Lower lobe of right lung (tissue), 2 donors: ENCODE measurements at regions not wholly inside any gene's neighbourhood (a gene's known extent, or its start where the extent isn't known, plus 50 kb on each side); places are given as distances from the start of the nearest gene placed in this dataset.

Experiments used
- ATAC-seq, 2 donors: fragments of 200-7000 bp; cut with Tn5 transposase; one replicate each; pipeline ENCODE4 v1.9.1; 2020 to 2022; ENCODE audit warnings: mild to moderate bottlenecking in 2 of 2, moderate library complexity in 2 of 2
- DNase-seq: peaks from one replicate; pipeline ENCODE4 v3.0.0-alpha.2; 2020
- H3K27ac ChIP-seq: fragments of 200-600 bp; one replicate; pipeline ENCODE4 v1.8.0; 2022
- H3K27me3 ChIP-seq: fragments of 200-600 bp; one replicate; pipeline ENCODE4 v1.8.0; 2022; ENCODE audit warnings: low read depth
- H3K36me3 ChIP-seq: fragments of 200-600 bp; one replicate; pipeline ENCODE4 v1.8.0; 2022; ENCODE audit warnings: mild to moderate bottlenecking
- H3K4me1 ChIP-seq: fragments of 200-600 bp; one replicate; pipeline ENCODE4 v1.8.0; 2022
- H3K4me3 ChIP-seq: fragments of 200-600 bp; one replicate; pipeline ENCODE4 v1.8.0; 2022; ENCODE audit warnings: mild to moderate bottlenecking
- H3K9me3 ChIP-seq: fragments of 200-600 bp; one replicate; pipeline ENCODE4 v1.8.0; 2022
- intact Hi-C: fragments of 100-400 bp; cut with DNase I; formaldehyde crosslinking; loops from one replicate; pipeline ENCODE4 v1.11.0; 2022
- TF ChIP-seq, protein P1 (sequence below): fragments of 200-600 bp; IDR thresholded peaks from one replicate; pipeline ENCODE4 v1.8.0; 2022; ENCODE audit warnings: antibody characterized with exemption, mild to moderate bottlenecking
- donor health status: DM: no; HTN: yes; CAD: no; lungs with severe emphysema.

DNA sequence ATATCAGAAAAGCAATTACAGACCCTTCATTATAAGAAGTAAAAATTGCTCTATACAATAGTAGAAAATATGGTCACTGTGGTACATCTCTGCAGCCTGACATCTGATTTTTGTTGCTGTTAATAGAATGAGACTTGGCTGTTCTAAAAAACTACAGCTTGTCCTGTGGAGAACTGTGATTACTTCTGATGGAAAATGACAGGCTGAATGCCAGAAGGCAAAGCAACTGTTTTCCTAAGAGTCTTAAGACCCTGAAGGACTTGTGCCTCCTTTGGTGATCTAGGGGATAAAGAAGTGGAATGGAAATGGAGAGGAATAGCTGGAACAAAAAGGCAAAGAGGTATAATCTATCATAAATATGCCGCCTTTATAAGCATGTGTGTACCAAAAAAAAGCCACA lies 314.8 kb downstream of the BCHE start:
- TF ChIP-seq, protein P1, sequence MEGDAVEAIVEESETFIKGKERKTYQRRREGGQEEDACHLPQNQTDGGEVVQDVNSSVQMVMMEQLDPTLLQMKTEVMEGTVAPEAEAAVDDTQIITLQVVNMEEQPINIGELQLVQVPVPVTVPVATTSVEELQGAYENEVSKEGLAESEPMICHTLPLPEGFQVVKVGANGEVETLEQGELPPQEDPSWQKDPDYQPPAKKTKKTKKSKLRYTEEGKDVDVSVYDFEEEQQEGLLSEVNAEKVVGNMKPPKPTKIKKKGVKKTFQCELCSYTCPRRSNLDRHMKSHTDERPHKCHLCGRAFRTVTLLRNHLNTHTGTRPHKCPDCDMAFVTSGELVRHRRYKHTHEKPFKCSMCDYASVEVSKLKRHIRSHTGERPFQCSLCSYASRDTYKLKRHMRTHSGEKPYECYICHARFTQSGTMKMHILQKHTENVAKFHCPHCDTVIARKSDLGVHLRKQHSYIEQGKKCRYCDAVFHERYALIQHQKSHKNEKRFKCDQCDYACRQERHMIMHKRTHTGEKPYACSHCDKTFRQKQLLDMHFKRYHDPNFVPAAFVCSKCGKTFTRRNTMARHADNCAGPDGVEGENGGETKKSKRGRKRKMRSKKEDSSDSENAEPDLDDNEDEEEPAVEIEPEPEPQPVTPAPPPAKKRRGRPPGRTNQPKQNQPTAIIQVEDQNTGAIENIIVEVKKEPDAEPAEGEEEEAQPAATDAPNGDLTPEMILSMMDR: no peak
- intact Hi-C loops: no loop called here
- Histone ChIP-seq H3K27me3 (no peaks in the 10 kb centered on the region), H3K36me3 (no peaks in the 10 kb centered on the region), H3K9me3 (no peaks in the 10 kb centered on the region), H3K4me1 (no peaks in the 10 kb centered on the region), H3K4me3 (no peak overlapping the region), H3K27ac (no peak overlapping the region)
- DNase-seq: no peak
- no peak for ATAC-seq

DNA sequence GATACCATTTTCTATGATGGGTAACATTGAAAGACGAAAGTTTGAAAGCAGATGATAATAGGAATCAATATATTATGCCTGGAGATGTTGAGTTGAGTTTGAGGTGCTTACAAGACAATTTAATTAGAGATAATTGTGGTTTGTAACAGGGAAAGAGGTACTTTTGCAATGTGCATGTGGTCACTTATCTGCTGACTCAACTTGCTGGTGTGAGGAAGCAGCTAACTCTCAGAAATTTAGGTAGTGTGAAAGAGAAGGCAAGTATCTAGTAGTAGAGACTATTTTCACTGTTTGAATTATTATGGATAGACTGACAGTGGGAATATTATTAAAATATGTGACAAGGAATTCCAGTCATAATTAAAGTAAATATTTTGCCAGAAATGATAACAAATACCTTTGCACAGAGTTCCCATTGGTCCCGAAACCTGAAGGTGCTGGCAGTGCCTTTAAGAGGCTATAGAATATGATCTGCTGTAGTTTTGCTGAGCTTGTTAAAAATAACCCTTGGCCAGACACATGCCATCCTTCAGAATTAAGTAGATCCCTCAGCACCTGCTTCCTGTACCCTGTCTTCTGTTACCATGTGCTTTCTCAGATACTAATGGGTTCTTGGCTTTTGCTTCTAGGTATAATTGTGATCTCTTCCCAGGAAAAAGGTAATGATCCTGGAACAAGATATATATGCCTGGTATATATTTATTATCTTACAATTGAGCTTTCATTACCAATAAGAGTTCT lies 315.9 kb downstream of the BCHE start:
- TF ChIP-seq, protein P1: no peak
- intact Hi-C loops: no loop called here
- H3K36me3 ChIP-seq: no peaks in the 10 kb centered on the region
- H3K27ac ChIP-seq: no peak overlapping the region
- ATAC-seq (no peak), DNase-seq (no peak)
- H3K4me3 ChIP-seq: no peak overlapping the region
- no peaks in the 10 kb centered on the region for H3K9me3 ChIP-seq
- H3K27me3 ChIP-seq: no peaks in the 10 kb centered on the region
- no peaks in the 10 kb centered on the region for H3K4me1 ChIP-seq

DNA sequence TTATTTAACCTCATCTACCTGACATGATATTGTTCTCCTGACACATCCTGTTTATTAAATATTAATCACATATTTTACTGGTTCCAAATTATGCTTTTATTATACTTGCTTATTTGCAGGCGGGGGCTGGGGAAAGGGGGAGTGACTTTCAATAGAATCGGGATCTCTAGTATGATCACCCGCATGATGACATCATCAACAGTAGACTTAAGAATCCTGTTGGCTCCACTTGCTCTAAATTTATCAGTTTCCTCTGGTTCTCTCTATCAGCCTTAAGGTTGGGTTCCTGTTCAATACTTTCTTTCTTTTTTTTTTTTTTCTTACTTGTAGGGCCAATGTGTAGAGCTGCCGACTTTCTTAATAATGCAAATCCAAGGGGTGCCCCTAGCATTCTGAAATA lies 317.5 kb downstream of the BCHE start:
- ATAC-seq: no peak

DNA sequence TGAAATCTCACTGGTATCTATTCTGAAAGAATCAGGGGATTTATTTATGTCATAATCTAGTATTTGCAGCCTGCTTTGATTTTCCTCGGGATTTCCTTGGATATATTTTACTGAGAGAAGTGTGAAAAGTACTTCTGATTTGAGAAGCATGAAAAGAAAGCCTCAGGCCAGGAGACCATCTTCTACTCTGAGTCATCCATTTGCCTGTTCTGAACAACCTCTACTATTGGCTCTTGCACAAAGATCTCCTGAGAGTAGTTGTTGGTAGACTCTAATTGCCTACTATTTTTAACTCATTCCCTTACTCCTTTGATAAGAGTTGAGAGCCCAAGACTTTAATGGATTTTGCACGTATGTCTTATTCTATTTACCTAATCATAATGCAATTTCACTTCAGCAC lies 318.9 kb downstream of the BCHE start:
- intact Hi-C loops: no loop called here
- ATAC-seq (no peak), DNase-seq (no peak)
- H3K36me3 ChIP-seq: no peaks in the 10 kb centered on the region
- no peaks in the 10 kb centered on the region for H3K4me1 ChIP-seq
- no peaks in the 10 kb centered on the region for H3K27me3 ChIP-seq
- TF ChIP-seq, protein P1: no peak
- no peaks in the 10 kb centered on the region for H3K9me3 ChIP-seq
- H3K4me3 ChIP-seq: no peak overlapping the region
- no peak overlapping the region for H3K27ac ChIP-seq

More for the DNA sequence above, 317.5 kb downstream of the BCHE start:
- Histone ChIP-seq H3K4me1 (no peaks in the 10 kb centered on the region), H3K9me3 (no peaks in the 10 kb centered on the region), H3K36me3 (no peaks in the 10 kb centered on the region), H3K27me3 (no peaks in the 10 kb centered on the region), H3K27ac (no peak overlapping the region), H3K4me3 (no peak overlapping the region)
- intact Hi-C loops: no loop called here
- TF ChIP-seq, protein P1: no peak
- DNase-seq: no peak

DNA sequence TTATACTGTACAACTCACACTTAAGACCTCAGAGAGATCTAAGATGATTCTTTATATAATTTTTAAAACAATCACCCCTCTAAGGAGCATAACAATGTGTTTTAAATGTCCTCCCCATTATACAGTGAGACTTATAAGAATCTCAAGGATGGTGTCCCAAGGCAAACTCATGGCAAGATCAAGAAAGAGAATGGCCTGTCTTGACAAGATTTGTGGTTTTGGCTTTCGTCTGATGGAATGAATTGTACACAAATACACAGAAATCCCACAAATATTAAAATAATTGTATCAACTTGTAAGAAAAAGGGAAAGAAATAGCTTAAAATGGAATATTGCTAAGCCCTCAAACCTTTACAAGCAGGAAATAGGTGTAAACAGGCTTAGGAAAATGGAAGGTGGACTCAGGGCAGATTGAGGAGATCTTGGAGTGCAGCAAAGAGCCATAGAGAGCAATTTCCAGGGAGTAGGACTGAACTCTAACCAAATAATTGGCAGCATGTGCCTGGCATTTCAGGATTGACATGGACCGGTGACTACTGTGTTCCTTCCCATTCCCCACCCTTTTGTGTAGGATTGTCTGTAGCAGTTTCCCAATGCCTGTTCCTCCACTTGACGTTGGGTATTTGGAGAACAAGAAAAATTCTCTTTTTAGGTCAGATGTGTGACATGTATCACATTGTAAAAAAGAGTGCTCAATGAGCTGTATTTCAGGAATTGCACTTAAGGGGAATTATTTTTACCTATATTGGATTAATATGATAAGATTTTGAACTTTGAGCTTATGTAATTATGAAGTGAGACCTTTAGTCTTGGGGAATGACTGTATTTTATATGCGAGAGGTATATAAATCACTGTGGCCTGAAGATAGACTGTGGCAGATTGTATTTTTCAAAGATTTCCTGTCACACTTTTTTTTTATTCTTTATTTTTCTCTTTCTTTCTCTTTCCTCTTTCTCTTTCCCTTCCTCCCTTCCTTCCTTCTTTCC lies 317.8 kb upstream of the SLITRK3 start:
- TF ChIP-seq, protein P1: no peak
- Histone ChIP-seq H3K9me3 (no peaks in the 10 kb centered on the region), H3K27me3 (no peaks in the 10 kb centered on the region), H3K4me1 (no peaks in the 10 kb centered on the region), H3K36me3 (no peaks in the 10 kb centered on the region), H3K27ac (no peak overlapping the region), H3K4me3 (no peak overlapping the region)
- ATAC-seq (no peak), DNase-seq (no peak)
- intact Hi-C loops: no loop called here
